ENCODE measurements at regions not wholly inside any gene's neighbourhood (a gene's known extent, or its start where the extent isn't known, plus 50 kb on each side); places are given as distances from the start of the nearest gene placed in this dataset.

GRCh38 chr20:53699906-53700305 is 106.3 kb upstream of the ZNF217 start:
- TF ChIP-seq GATA2 (IDR thresholded peaks at IDR 0.05; ENCODE audit: low read depth, low read length) (no peak), GATA3 (IDR thresholded peaks at IDR 0.05; ENCODE audit: low read depth, low read length) (no peak)
